Right lobe of liver (tissue), 6 donors: ENCODE measurements at regions not wholly inside any gene's neighbourhood (a gene's known extent, or its start where the extent isn't known, plus 50 kb on each side); places are given as distances from the start of the nearest gene placed in this dataset.

Experiments
- ATAC-seq, 4 donors: fragments of 200-7000 bp; cut with Tn5 transposase; one replicate each; pipeline ENCODE4 v1.9.1; 2020; ENCODE audit warnings: mild to moderate bottlenecking in 4 of 4, moderate library complexity in 4 of 4
- DNase-seq, 3 donors: peaks; one replicate each; pipeline ENCODE4 v3.0.0-alpha.2; 2020
- H3K27ac ChIP-seq, 3 donors: fragments of 200-600 bp; one replicate each; pipeline ENCODE4 v1.8.0; 2022
- H3K27me3 ChIP-seq, 2 donors: fragments of 200-600 bp; one replicate each; pipeline ENCODE4 v1.8.0; 2022
- H3K36me3 ChIP-seq, 4 donors: fragments of 200-600 bp; sonication (generic) in 1 of 4; one replicate each; pipeline versions ENCODE4 v1.5.1 to v1.8.0; 2017 to 2022; ENCODE audit warnings: control low read depth in 1 of 4
- H3K4me1 ChIP-seq, 4 donors: fragments of 200-600 bp; sonication (generic) in 1 of 4; one replicate each; pipeline versions ENCODE4 v1.5.1 to v1.8.0; 2017 to 2022; ENCODE audit warnings: control low read depth in 1 of 4
- H3K4me3 ChIP-seq, 3 donors: fragments of 200-600 bp; one replicate each; pipeline ENCODE4 v1.8.0; 2022
- H3K9me3 ChIP-seq, 4 donors: fragments of 200-600 bp; sonication (generic) in 1 of 4; one replicate each; pipeline versions ENCODE4 v1.5.1 to v1.8.0; 2017 to 2022; ENCODE audit warnings: control low read depth in 1 of 4
- POLR2A ChIP-seq: fragments of 450-650 bp; IDR thresholded peaks from one replicate; pipeline ENCODE4 v1.6.1; 2017; ENCODE audit warnings: antibody characterized with exemption, mild to moderate bottlenecking
- WGBS: methylation state at CpG from one replicate; pipeline ENCODE4 v1.1.6; 2018; ENCODE audit warnings: low coverage, low lambda C conversion rate; ENCODE audit not compliant: insufficient coverage; ENCODE audit errors: missing lambda C conversion rate; 5-methylcytosine and 5-hydroxymethylcytosine counted together
- intact Hi-C, 2 donors: fragments of 100-400 bp; cut with DNase I; formaldehyde crosslinking; loops; one replicate each; pipeline versions ENCODE4 v1.11.2 to v1.14.1; 2022
- TF ChIP-seq, protein P1 (sequence below), 4 donors: fragments of 200-600 bp in 3 of 4; fragments of 450-650 bp in 1 of 4; IDR thresholded peaks; one replicate each; pipeline versions ENCODE4 v1.5.1 to v1.8.0; 2016 to 2022; ENCODE audit warnings: antibody characterized with exemption in 4 of 4, mild to moderate bottlenecking in 2 of 4
- donor health status: DM: no; HTN: yes; CAD: no.
- donor health status: DM: no; HTN: no; CAD: no.
- donor health status: DM: no; HTN: no; CAD: no.
- donor health status: DM: no; HTN: yes; CAD: no.
- donor health status: DM: no; HTN: yes; CAD: no.

GRCh38 chr3:181300033-181300432 lies 310.5 kb upstream of the DNAJC19 start:
- Histone ChIP-seq H3K27ac (no peak overlapping the region), H3K4me3 (no peak overlapping the region), H3K9me3 (no peaks in the 10 kb centered on the region), H3K36me3 (no peaks in the 10 kb centered on the region), H3K4me1 (no peaks in the 10 kb centered on the region), H3K27me3 (no peaks in the 10 kb centered on the region)
- WGBS: 45% methylated on average over 2 of the region's 2 CpGs
- DNase-seq (no peak), ATAC-seq (no peak)
- TF ChIP-seq POLR2A: no peak
- TF ChIP-seq, protein P1, sequence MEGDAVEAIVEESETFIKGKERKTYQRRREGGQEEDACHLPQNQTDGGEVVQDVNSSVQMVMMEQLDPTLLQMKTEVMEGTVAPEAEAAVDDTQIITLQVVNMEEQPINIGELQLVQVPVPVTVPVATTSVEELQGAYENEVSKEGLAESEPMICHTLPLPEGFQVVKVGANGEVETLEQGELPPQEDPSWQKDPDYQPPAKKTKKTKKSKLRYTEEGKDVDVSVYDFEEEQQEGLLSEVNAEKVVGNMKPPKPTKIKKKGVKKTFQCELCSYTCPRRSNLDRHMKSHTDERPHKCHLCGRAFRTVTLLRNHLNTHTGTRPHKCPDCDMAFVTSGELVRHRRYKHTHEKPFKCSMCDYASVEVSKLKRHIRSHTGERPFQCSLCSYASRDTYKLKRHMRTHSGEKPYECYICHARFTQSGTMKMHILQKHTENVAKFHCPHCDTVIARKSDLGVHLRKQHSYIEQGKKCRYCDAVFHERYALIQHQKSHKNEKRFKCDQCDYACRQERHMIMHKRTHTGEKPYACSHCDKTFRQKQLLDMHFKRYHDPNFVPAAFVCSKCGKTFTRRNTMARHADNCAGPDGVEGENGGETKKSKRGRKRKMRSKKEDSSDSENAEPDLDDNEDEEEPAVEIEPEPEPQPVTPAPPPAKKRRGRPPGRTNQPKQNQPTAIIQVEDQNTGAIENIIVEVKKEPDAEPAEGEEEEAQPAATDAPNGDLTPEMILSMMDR (IDR thresholded peaks at IDR 0.05): no peak
- intact Hi-C loops: no loop called here

DNA sequence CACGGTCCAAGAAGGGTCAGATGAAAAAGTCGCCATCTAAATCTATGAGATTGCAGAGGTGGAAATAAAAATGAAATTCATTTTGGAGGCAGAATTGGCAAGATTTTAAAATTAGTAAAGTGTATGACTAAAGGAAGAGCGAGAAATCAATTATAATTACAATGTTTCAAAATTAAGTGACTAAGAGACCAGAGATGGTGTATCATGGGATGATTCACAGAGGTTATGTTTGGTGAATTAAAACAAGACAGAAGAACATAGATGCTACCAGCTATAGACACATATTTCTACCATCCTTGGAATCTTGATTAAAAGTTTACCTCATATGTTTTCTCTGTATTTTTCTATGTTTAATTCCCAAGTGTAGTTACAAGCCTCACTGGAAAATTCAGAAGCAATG lies 308.9 kb upstream of the DNAJC19 start:
- DNase-seq (no peak), ATAC-seq (no peak)
- 57% methylated on average over 3 of the region's 3 CpGs for WGBS
- intact Hi-C loops: no loop called here
- H3K4me3 ChIP-seq: no peak overlapping the region
- no peaks in the 10 kb centered on the region for H3K36me3 ChIP-seq
- H3K27ac ChIP-seq: no peak overlapping the region
- TF ChIP-seq, protein P1 (IDR thresholded peaks at IDR 0.05): no peak
- TF ChIP-seq POLR2A: no peak
- H3K27me3 ChIP-seq: no peaks in the 10 kb centered on the region
- no peaks in the 10 kb centered on the region for H3K9me3 ChIP-seq
- no peaks in the 10 kb centered on the region for H3K4me1 ChIP-seq

DNA sequence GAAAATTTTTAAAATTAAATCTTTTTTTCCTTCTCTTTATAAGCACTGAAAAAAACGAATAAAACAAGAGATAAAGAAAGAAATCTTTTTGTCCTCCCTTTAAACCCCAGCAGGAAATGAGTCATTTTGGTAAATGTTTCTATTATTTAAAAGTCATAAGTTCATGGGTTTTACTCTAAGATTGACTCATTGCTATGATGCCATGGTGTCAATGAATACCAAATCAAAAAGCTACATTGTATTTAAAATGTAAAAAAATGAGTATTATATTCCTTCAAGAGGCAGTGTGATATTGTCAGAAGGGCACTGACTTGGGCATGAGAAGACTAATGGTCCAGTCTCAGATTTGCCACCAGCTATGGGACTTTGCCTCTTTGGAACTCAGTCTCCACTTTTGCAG lies 303.4 kb upstream of the DNAJC19 start:
- DNase-seq: no peak
- Histone ChIP-seq H3K4me1 (no peaks in the 10 kb centered on the region), H3K9me3 (no peaks in the 10 kb centered on the region), H3K4me3 (no peak overlapping the region), H3K27me3 (no peaks in the 10 kb centered on the region), H3K27ac (no peak overlapping the region), H3K36me3 (no peaks in the 10 kb centered on the region)
- TF ChIP-seq, protein P1 (IDR thresholded peaks at IDR 0.05): no peak
- no peak for TF ChIP-seq POLR2A
- intact Hi-C loops: no loop called here
- ATAC-seq: no peak
- WGBS: 6% methylated on average over 1 of the region's 1 CpG

GRCh38 chr3:181290941-181291340 lies 301.4 kb upstream of the DNAJC19 start:
- intact Hi-C loops: no loop called here
- Histone ChIP-seq H3K4me3 (no peak overlapping the region), H3K27ac (no peak overlapping the region), H3K4me1 (no peaks in the 10 kb centered on the region), H3K9me3 (no peaks in the 10 kb centered on the region), H3K36me3 (no peaks in the 10 kb centered on the region), H3K27me3 (no peaks in the 10 kb centered on the region)
- TF ChIP-seq POLR2A: no peak
- TF ChIP-seq, protein P1 (IDR thresholded peaks at IDR 0.05): no peak
- no peak for DNase-seq
- no peak for ATAC-seq
- 73% methylated on average over 3 of the region's 3 CpGs for WGBS

DNA sequence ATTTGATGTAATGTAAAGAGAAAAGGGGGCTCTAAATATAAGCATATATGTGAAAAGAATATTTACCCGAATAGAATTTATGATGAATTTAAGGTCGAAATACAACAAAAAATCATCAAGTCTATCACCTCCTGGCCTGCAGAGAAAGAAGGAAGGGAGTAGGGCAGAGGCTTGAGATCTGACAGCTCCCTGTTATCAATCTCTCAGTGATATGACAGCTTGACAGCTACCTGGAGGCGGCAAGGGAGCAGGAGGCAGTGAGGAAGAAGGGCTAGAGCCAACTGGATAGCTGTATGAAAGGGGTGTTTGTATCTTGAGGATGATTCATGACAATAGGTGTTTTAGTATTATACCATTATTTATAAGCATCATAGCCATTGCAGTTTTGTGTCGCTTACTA lies 299.8 kb upstream of the DNAJC19 start:
- Histone ChIP-seq H3K36me3 (no peaks in the 10 kb centered on the region), H3K4me1 (no peaks in the 10 kb centered on the region), H3K27me3 (no peaks in the 10 kb centered on the region), H3K4me3 (no peak overlapping the region), H3K9me3 (no peaks in the 10 kb centered on the region), H3K27ac (no peak overlapping the region)
- WGBS: 71% methylated on average over 4 of the region's 4 CpGs
- no peak for DNase-seq
- ATAC-seq: no peak
- TF ChIP-seq, protein P1 (IDR thresholded peaks at IDR 0.05): no peak
- TF ChIP-seq POLR2A: no peak
- intact Hi-C loops: no loop called here
